HG03095 (cell line): ENCODE measurements at regions not wholly inside any gene's neighbourhood (a gene's known extent, or its start where the extent isn't known, plus 50 kb on each side); places are given as distances from the start of the nearest gene placed in this dataset.
"Not testable (repeated sequence)": the region's sequence is repeated elsewhere in the genome, so short reads cannot be mapped to it uniquely, and the experiment has no call there.

ENCODE experiments used
- ATAC-seq: cut with Tn5 transposase; IDR thresholded peaks from one replicate; pipeline ENCODE4 v1.9.1; 2021; ENCODE audit warnings: moderate library complexity; ENCODE audit not compliant: unreplicated experiment

DNA sequence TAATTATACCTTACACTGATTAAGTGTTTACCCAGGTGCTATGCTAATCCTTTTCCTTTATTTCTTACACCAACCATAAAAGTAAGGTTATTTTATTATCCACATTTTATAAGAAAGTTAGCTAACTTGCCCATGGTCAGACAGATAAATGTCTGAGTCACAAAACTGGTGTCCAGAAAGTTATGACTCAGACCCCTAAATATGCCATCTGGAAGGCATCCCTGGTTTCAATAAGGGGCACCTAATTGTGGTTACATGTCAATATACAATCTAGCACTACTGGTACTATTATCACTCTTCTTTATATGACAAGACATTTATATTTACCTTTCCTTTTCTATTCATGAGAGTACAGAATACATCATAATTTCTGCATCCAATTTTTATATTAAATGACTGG lies 496.5 kb upstream of the ADGRL2 start:
- ATAC-seq = no peak

DNA sequence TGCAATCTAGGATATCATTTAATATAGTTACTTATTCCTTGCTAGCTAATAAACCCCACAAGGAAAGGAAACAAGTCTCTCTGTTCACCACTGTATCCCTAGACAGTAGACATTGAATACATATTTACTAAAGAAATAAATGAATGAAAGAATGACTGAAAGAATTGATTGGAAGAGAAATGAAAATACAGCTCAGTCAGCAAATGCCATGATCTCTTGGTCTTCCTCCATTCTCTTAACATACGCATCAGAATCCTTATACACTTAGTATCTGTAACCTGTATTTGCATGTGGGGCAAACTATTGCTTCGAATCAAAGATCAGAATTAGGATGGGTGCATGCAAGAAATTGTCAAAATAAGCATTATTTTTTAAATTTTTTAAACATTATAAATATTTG lies 500.8 kb upstream of the ADGRL2 start:
- ATAC-seq = no peak

GRCh38 chr1:81298266-81298665 lies 502.5 kb upstream of the ADGRL2 start:
- ATAC-seq = no peak

GRCh38 chr1:81296601-81297000 lies 504.1 kb upstream of the ADGRL2 start:
- no peak for ATAC-seq

DNA sequence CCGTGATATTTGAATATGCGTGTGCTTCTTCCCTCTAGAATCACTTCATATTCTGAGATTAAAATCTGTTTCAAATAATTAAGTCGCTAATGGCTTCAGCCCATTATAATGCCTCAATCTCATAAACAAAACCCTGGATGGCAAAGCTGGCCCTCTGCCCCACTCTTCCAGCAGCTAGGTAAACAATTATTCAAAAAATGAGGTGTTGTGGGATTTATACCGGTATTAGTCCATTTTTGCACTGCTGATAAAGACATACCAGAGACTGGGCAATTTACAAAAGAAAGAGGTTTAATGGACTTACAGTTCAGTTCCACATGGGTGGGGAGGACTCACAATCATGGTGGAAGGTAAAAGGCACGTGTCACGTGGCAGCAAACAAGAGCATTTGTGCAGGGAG lies 510.4 kb upstream of the ADGRL2 start:
- ATAC-seq = no peak

GRCh38 chr1:81288689-81289088 lies 512.0 kb upstream of the ADGRL2 start:
- no peak for ATAC-seq

- ATAC-seq = no peak
Measured at GRCh38 chr1:81287411-81288080, 513.2 kb upstream of the ADGRL2 start.

DNA sequence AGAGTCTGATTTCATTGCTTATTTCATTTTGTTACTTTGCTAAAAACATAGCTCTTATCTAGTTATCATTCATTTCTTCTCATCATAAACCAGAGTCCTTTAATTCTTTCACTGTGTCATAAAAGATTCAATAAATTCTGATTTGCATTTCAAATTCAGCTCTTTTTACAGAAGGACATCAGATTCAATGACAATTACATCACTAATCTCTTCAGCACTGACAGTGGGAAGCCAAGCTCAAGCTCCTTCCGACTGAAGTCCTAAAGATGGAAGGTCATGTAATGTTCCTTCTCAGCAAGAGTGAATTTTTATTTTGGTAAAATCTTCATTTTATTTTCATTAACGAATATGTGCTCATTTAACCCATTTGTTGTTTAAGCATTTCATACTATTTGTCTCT lies 530.7 kb upstream of the ADGRL2 start:
- ATAC-seq = no peak

- ATAC-seq = no peak
Measured at GRCh38 chr1:81264976-81265375, 535.8 kb upstream of the ADGRL2 start.

- ATAC-seq = no peak
Measured at GRCh38 chr1:81259625-81260411, 540.9 kb upstream of the ADGRL2 start.

GRCh38 chr1:81254560-81254959 lies 546.2 kb upstream of the ADGRL2 start:
- no peak for ATAC-seq

- no peak for ATAC-seq
Measured at GRCh38 chr1:81254068-81254467, 546.7 kb upstream of the ADGRL2 start.

- no peak for ATAC-seq
Measured at GRCh38 chr1:81252471-81253151, 548.1 kb upstream of the ADGRL2 start.

GRCh38 chr1:81250825-81251224 lies 549.9 kb upstream of the ADGRL2 start:
- ATAC-seq = not testable (repeated sequence)

DNA sequence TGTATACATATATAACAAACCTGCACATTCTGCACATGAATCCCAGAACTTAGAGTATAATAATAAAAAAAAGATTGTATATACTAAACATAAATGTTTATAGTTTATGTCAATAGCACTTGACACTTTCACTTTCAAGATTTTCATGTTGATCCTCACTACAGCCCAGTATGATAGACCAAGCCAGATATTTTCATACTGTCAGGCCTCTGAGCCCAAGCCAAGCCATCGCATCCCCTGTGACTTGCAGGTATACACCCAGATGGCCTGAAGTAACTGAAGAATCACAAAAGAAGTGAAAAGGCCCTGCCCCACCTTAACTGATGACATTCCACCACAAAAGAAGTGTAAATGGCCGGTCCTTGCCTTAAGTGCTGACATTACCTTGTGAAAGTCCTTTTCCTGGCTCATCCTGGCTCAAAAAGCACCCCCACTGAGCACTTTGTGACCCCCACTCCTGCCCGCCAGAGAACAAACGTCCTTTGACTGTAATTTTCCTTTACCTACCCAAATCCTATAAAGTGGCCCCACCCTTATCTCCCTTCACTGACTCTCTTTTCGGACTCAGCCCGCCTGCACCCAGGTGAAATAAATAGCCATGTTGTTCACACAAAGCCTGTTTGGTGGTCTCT lies 555.5 kb upstream of the ADGRL2 start:
- ATAC-seq = not testable (repeated sequence)

DNA sequence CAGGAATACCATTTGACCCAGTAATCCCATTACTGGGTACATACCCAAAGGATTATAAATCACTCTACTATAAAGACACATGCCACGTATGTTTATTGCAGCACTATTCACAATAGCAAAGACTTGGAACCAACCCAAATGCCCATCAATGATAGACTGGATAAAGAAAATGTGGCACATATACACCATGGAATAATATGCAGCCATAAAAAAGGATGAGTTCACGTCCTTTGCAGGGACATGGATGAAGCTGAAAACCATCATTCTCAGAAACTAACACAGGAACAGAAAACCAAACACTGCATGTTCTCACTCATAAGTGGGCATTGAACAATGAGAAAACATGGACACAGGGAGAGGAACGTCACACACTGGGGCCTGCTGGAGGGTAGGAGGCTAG lies 556.1 kb upstream of the ADGRL2 start:
- not testable (repeated sequence) for ATAC-seq

GRCh38 chr1:81242103-81242502 lies 558.6 kb upstream of the ADGRL2 start:
- ATAC-seq = no peak

DNA sequence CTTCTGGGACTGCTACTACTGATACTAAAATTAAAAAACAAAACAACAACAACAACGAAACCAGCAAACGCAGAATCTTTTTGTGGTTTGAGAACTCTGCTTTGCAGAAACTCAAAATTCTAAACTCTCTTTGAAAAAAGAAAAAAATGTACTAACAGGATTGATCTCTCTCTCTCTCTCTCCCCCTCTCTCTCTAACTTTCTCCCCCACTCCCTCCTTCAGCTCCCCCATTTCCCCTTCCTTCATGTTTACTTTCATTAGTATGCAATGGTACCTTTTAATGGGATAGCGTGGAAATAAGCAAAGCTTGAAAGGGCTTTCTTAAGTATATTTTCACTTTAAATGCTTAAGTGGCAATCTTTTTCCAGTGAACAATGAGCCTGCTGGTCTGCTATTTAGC lies 562.6 kb upstream of the ADGRL2 start:
- no peak for ATAC-seq

- no peak for ATAC-seq
Measured at GRCh38 chr1:81237473-81238089, 563.2 kb upstream of the ADGRL2 start.

DNA sequence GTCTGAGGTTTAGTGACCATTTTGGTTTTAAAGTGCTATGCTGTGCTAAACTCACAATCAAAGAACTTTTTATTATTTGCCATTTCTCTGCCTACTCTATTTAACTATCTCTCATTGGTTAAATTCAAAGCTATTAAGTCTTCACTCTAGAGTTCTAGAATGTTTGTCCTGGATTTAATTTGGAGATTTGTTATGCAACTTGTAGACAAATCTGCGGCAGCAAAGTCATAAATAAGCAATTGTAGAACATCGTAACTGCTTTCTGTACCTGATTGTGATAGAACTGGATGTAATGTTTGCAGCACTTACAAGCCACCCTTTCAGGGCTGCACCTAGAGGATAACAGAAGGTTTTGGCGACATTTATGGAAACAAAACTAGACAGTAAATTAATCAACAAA lies 566.5 kb upstream of the ADGRL2 start:
- no peak for ATAC-seq

DNA sequence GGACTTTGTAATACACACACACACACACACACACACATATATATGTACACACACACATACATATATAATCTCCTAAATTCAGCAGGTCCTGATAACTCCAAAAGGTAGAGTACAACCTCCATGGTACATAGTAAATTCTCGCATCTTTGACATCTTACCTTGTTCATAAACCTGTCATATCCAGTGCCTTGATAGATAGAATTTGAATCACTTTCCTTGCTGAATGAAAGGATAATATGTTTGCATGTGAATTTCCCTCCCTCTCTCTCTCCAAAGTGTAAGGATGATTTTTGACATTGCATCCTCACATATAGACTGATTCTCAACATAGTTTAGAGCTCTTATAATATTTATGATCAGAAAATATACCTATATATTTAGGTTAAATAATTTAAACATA lies 567.1 kb upstream of the ADGRL2 start:
- ATAC-seq = no peak
